ENCODE measurements at regions not wholly inside any gene's neighbourhood (a gene's known extent, or its start where the extent isn't known, plus 50 kb on each side); places are given as distances from the start of the nearest gene placed in this dataset.

DNA sequence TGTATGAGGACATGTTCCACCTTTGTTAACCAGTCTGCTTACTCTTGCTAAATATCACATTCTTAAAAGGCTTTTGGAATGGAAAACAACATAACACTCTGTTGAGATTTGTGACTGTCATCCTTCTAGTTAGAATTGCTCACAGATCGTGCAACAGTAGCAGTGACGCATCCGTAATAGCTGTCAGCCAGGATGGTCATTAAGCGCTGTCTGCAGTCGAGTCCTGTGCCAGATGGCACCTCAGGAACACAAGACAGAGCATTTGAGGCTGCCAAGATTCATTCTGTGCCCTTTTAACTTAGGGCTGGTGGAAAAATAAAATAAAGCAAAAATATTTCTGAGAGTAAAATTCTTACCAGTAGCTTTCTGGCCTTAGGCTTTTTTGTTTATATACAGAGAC is 348.6 kb downstream of the ANKRD7 start:
- no peak for DNase-seq (ENCODE audit: low spot score)

DNA sequence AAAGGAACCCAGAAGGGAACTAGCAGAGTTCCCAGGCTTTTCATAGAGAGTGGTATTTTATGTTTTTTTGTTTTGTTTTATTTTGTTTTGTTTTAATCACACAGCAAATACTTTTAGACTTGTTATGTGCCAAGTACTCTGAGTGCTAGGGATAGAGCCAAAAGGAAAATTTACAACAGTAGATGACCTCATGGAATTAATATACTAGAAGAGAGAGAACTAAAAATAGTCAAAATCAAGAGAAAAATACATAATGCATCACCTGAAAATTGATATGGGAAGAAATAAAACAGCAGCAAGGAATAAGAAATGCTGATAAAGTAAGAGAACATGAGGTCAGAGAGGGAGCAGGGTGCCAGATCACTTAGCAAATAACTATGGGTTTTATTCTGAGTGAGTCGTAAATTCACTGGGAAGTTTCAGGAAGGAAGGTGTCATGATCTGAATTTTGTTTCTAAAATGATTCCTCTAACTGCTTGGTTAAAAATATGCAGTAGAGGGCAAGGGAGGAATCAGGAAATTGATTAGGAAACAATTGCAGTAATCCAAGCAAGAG is 351.0 kb downstream of the ANKRD7 start:
- no peak for DNase-seq (ENCODE audit: low spot score)

DNA sequence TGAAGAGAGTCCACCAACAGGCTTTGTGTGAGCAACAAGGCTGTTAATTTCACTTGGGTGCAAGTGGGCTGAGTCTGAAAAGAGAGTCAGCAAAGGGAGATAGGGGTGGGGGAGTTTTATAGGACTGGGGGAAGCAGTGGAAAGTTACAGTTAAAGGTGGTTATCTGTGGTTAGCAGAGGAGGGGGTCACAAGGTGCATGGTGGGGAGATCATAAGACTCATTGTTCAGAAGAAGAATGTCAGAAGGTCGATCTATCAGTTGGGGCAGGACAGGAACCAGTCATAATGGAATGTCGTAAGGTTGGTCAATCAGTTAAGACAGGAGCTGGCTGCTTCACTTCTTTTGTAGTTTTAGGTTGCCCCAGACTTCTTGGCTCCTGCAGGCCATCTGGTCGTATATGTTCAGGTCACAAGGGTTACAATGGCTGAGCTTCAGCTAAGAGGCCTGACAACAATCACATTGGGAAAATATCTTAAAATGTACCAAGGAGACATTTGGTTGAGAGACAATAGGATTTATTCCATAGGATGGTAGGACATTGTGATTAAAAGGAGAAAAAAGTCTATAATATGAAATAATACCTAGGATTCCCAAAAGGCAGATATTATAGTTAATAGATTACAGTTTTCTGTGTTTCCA is 356.4 kb downstream of the ANKRD7 start:
- no peak for DNase-seq (ENCODE audit: low spot score)

DNA sequence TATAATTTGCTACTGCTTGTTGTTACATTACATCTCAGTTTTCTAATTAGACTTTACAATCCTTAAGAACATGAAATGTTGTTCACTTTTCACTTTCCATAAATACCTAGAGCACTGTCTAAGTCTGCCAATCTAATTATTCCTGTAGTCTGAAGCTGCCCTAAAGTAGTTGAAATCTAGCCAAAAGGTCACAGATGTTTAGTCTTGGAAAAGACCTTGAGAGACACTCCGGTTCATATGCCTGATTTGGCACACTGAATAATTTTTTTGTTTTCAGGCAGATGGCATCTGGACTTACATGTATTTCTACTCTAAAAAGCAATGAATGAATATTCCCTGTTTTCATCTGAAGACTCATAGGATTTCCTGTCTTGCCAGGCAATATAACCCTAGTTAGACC is 359.1 kb downstream of the ANKRD7 start:
- DNase-seq (ENCODE audit: low spot score) = no peak

DNA sequence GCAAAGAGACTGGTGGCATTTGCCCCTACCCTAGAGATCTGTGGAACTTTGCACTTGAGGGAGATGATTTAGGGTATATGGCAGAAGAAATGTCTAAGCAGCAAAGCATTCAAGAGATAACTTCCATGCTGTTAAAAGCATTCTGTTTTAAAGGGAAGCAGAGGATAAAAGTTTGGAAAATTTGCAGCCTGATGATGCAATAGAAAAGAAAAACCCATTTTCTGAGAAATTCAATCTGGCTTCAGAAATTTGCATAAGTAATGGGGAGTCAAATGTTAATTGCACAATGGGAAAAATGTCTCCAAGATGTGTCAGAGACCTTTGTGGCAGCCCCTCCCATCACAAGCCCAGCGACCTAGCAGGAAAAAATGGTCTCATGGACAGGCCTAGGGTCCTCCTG is 361.7 kb downstream of the ANKRD7 start:
- DNase-seq (ENCODE audit: low spot score) = no peak

DNA sequence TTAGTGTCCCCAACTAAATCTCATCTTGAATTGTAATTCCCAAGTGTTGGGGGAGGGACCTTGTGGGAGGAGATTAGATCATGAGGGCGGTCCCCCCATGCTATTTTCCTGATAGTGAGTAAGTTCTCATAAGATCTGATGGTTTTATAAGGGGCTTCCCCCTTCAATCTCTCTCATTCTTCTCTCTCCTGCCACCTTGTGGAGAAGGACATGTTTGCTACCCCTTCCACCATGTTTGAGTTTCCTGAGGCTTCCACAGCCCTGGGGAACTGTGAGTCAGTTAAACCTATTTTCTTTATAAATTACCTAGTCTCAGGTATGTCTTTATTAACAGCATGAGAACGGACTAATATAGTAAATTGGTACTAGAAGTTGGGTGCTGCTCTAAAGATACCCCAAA is 365.6 kb downstream of the ANKRD7 start:
- no peak for DNase-seq (ENCODE audit: low spot score)

DNA sequence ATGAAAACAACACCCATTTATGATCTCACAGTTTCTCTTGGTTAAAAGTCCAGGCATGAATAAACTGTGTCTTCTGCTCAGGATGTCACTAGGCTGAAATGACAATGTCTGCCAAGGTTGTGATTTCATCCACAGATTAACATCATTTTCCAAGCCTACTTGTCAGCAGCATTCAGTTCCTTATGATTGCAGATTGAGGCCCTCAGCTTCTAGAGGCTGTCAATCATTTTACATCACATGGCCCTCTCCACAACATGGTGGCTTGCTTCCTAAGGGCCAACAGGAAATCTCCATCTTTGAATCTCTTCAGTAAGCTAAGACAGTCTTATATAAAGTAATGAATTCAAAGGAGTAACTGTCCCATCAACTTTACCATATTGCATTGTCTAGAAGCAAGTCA is 377.6 kb downstream of the ANKRD7 start:
- no peak for DNase-seq (ENCODE audit: low spot score)

DNA sequence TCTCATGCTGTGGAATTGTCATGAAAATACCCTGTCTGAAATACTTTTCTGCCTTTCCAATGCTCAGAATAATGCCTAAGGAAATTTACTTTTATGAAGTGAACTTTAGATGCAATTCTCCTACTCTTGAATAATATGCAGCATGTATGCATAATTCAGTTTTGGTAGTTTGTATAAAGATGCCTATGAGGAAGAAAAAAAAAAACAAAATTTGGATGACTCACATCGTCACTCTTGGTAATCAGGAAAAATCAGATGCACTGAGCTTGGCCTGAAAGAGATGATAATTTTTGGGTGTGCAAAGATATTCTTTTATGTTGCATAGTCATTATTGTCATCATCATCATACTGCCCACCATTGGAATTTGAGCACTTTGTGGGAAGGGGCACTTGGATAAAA is 382.1 kb downstream of the ANKRD7 start:
- no peak for DNase-seq (ENCODE audit: low spot score)

DNA sequence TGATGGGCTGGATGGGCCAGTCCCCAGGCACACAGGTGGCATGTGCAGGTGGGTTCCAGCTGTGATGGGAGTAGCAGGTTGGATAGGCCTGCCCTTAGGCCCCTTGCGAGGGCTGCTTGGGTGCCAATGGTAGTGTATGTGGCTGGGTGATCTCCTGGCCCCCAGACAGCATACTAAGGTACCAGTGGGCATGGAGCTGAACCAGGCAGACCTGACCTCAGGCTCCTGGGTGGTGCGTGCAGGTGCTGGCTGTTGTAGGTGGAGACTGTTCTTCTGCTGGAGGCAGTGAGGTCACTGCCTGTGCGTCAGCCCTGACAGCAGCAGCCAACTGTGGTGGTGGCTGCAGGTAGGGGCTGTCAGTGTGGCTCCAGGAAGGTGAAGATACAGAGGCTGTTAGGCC is 384.7 kb downstream of the ANKRD7 start:
- DNase-seq (ENCODE audit: low spot score) = no peak

DNA sequence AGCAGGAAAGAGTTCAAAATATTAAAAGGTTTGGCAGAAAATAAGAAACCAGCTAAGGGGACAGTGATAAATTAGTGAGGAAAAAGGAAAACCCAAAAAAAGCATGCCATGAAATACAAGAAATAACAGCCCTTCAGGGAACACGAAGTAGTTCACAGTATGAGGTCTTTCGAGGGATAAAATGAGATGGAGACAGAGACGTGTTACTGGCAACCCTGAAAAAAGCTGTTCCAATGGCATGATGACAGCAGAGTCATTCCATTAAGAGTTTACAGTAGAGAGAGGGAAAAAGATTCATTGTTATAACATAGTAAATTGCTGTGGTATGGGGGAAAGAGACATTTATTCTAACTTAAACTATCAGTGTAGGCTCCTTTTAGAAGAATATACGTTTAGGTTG is 391.2 kb downstream of the ANKRD7 start:
- DNase-seq (ENCODE audit: low spot score) = no peak

DNA sequence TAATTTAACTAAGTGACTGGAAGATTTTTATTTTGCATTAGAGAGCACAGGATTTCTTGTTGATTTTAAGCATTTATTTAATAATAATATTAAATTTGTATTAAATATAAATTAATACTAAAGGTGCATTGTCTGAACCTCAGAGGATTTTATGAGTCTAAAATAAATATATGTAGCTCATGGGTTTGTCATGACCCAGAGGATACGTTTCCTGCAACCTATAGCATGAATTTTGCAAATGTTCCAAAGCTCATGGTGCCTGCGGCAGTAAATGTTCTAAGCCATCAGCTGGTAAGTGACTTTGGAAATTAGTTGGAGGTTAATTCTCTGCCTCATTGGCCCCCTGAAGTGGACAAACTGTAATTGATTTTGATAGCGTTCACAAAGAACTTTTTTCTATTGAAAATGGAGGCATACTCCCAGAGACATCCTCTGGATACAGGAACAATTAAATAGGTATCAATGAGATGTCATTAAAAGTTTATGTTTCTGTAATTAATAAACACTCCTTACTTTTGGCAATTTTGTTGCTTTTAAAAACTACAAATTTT is 397.4 kb downstream of the ANKRD7 start:
- no peak for DNase-seq (ENCODE audit: low spot score)

DNA sequence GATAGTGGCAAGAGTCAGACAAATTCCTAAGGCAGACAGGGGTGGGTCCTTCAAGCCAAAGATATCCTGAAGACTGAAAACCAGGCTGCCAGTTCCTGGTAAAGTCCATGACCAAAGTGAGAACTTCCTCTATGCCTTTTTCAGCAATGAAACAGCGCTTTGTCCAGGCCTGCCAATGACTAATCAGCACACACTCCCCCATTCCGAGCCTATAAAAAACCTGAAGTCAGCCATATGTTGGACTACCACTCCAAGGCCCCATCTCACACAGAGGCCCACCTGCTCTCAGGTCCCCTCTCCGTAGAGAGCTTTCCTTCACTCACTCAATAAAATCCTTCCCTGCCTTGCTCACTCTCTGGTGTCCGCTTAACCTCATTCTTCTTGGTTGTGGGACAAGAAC is 402.2 kb downstream of the ANKRD7 start:
- DNase-seq (ENCODE audit: low spot score) = no peak

DNA sequence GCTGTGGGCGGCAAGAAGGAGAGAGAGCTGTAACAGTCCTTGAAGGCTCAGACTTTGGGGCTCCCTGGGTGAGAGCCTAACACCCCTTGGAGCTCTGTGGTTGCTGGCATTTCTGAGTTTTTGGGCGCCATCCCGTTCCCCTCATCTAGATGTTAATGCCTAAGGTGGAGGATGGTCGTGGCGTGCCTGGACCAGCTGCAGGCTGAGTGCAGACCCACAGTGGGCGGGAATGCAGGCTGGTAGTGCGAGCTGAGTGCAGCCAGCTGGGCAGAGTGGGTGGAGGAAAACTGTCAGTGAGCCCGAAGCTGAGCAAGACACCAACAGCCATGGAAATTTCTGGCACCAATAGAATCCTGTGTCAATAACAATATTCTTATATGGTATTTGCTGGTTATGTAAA is 403.0 kb downstream of the ANKRD7 start:
- DNase-seq (ENCODE audit: low spot score) = no peak

DNA sequence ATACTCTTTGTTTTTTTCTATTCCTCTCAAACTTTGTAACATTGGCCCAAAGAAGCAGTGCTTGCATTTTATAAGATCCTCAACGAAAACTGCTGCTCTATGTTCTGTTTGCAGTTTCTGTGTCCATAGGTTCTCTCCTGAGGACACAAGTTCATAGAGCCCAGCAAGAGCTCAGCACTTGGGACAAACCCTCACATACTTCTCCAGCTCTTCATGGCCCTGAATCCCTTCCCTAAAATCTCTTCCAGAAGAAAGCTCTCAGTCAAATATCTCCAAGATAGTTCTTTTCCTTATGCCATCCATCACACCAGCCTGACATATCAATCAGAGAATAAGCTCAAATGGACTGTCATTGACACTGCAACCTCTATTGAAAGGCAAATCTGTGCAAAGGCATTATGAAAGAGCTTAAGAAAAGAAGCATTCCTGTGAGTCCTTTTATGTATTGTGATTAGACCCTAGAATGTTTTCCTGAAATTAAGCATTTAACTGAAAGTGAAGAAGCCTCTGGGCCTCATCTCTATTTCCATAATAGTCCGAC is 405.5 kb downstream of the ANKRD7 start:
- no peak for DNase-seq (ENCODE audit: low spot score)

DNA sequence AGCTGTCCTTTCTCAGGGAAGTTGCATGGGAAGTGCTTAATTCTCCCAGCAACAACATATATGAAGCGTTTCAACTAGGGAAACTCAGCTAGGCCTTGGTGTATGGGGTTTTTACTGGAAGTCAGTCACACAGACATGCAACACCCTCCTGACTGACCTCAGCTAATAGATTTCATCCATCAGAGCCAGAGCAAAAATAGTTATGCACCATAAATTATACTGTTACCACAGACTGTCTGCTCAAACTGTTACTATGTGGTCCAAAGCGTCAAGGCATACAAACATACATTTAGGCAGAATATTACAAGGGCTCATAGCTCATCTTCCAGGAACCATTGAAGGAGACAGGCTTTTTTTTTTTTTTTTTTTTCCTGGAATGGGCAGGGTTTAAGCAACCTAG is 417.9 kb downstream of the ANKRD7 start:
- DNase-seq (ENCODE audit: low spot score) = no peak

DNA sequence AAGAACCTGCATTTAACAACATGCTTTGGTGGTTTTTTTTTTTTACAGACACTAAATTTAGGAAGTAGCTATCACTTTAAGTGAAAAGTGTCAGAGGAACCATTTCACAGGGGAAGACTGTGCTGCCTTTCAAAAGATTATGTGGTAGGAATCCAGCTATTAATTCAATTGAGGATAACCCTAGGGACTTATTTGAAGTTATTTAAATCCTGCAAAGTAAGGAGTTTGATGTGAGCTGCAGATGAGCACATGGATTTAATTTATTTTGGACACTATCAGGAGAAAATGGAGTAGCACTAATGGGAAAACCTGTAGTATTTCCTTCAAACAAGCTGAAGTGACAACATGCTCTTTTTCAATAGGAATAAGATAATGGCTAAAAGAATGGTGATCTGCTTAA is 419.8 kb downstream of the ANKRD7 start:
- DNase-seq (ENCODE audit: low spot score) = no peak

DNA sequence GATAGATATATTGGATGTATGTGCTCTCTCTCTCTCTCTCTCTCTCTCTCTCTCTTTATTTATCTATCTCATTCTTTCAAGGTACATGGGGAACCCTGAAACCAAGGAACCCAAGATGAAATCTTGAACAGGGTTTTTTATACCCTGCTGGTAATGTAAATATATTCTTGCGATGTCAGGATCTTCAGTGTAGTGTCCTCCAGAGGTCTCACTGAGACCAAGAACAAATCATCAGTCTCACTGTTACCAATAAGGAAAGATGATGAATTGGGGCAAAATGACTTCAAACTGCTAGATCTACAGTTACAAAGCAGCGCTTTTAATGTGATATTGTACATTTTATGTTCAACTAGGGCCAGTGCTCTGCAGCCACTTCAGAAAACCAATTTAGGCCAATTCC is 423.5 kb downstream of the ANKRD7 start:
- DNase-seq (ENCODE audit: low spot score) = no peak

DNA sequence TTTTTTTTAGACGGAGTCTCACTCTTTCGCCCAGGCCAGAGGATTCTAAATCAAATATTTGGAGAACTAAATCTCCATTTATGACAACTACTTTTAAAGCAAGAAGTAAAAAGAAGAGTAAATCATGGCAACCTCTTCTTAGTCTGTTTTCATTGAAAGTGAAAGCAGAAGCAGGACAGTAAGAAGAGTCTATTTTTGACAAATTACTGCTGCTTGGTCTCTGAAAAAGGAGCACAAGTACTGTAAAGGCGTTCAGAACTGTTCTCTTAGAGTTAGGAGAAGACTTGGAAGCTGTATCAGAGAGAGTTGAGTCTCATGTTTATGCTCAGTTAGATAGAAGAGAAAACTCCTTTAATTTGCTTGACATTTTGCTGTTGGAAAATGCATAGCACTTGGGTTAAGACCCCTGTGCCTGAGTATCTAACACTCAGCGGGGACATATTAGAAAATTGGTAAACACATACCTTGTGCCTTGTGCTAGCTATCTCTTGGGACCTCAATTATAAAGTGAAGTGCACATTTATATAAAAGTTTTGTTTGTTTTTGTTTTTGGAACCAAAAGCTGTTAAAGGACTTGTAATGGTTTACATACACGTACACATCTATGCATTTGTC is 433.0 kb downstream of the ANKRD7 start:
- DNase-seq (ENCODE audit: low spot score) = no peak

DNA sequence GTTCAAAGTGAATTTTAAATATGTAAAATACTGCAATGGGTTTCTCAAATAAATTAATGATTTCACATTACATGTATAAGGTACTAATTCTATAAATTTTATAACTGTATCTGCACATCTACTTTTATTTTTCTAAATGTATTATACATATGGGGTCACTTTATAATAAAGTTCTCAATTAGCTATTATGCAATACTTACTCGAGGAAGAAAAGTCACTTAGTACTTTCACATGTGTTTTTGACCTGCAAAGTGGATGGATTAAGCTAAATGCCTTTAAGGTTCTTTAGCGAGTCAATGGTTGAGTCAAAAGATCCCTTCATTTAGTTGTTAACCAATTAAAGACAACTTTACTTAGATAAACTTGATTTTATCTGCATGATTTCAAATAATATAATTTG is 437.8 kb downstream of the ANKRD7 start:
- DNase-seq (ENCODE audit: low spot score) = no peak

DNA sequence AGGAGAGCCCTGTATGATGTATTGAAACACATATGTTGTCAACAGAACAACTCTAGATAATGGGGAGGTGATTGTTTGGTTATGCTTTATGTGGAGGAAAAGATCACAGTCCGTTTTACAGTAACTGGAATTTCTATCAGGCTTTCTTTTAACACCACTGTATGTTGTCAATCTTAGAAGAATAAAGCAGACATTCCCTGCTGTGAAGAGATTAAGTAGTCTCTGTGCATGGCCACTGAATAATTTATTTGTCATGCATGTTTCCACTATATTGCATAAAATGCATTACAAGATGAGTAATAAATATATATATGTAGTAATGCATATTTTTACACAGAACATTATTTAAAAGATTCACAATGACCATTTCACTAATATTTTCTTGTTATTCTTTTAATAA is 440.0 kb downstream of the ANKRD7 start:
- DNase-seq (ENCODE audit: low spot score) = no peak

DNA sequence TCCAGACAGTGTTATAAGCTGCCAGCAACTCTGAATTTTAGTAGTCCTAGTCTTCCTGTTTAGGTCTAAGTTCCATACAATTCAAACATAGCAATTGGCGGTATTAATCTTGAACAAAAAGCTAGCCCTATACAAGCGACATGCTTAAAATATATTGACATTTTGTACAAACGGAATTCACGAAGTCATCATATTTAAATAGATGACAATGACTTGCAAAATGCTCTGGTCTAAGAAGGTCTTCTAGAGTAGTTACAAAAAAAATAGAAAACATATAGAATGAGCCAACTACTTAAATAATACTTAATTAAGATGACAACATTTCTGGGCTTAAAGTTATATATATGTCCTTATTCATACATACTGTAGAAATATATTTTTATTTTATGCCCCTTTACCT is 446.6 kb downstream of the ANKRD7 start:
- DNase-seq (ENCODE audit: low spot score) = no peak

DNA sequence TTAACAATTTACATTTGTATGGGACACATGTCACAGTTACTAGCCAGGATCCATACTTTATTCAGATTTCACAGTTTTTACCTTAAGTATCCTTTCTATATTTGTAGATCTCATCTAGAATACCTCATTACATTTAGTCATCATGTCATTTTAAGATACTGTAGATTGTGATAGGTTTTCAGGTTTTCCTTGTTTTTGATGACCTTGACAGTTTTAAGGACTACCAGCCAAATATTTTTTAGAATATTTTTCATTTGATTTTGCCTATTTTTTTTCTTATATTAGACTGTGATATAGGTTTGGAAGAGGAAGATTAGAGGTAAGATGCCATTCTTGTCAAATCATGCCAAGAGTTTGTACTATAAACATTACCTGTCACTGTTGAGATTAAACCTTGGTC is 460.3 kb downstream of the ANKRD7 start:
- no peak for DNase-seq (ENCODE audit: low spot score)

DNA sequence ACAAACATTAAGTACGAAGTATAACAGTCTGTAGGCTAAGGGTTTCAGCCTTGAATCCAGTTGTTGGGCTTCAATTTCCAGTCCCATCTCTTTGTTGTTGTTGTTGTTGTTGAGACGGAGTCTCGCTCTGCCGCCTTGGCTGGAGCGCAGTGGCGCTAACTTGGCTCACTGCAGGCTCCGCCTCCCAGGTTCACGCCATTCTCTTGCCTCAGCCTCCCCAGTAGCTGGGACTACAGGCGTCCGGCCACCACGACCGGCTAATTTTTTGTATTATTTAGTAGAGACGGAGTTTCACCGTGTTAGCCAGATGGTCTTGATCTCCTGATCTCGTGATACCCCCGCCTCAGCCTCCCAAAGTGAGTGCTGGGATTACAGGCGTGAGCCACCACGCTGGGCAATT is 464.9 kb downstream of the ANKRD7 start:
- DNase-seq (ENCODE audit: low spot score) = no peak

DNA sequence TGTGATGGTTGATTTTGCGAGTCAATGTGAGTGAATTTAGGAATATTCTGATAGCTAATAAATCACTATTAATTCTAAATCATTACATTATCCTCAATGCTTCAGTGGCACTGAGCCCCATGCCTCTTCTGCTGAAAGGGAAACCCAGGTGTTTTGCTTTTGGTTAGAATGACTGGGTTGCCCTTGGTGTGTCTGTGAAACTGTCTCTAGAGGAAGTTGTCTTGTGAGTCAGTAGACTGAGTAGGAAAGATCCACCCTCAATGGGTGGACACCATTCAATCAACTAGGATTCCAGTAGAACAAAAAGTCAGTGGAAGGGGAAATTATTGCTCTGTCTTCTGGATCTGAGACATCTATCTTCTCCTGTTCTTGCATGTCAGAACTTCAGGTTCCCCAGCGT is 472.4 kb downstream of the ANKRD7 start:
- no peak for DNase-seq (ENCODE audit: low spot score)

Data from HuH-7 (cell line).